HG03460 (cell line): ENCODE measurements at regions not wholly inside any gene's neighbourhood (a gene's known extent, or its start where the extent isn't known, plus 50 kb on each side); places are given as distances from the start of the nearest gene placed in this dataset.

Source experiments
- ATAC-seq: cut with Tn5 transposase; IDR thresholded peaks from one replicate; pipeline ENCODE4 v1.9.1; 2021; ENCODE audit not compliant: unreplicated experiment

DNA sequence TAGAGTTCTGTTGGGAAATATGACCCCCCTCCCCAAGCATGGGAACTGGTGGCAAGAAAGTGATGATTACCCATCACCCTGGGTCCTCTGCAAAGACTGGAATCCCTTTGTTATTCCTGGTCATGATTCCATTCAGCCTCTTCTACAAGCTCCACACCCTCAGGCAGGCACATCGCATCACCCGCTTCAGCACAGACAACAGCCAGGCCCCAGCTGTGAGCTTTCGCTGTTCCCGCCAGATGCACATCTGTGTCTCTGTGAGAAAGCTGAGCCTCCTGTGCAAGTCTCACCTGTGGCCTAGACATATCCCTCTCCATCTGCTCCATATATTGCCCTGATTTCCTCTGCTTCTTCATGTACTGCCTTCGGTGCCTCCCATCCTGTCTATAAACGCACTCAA lies 368.0 kb upstream of the RAB6C start:
- ATAC-seq, result no peak

DNA sequence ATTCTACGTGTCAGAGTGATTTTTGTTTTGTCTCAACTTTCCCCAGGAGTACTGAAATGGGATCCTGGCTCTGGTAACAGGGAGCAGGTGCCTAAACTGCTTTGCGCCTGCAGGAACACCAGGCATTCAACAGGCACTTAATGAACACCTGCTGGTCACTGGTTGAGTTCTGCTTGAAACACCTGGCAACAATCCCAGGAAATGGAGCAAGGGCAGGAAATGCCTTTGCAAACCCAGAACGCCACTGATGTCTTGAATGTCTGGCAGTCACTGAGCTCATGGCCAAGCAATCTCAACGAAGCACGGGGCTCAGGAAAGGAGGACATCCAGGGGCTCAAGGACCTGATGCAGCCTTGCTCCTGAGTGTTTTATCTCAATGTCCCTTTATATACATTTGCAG lies 360.0 kb upstream of the RAB6C start:
- no peak for ATAC-seq

DNA sequence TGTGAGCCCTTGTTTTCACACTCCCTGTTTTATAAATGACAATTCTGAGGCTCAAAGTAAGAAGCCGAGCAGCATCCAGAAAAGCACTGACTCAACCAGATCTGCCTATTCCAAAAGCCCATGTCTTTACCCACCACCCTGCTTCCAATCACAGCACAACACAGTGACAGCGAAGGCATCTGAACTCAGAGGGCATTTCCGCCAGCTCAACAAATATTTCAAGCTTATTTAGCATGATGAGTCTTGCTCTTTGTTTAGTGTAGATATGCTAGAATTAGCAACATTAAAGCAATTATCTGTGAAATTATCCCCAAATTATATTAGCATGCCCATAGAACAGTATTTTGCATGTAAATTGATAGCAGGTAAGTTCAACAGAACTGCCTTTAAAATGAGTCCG lies 359.1 kb upstream of the RAB6C start:
- ATAC-seq, result no peak

DNA sequence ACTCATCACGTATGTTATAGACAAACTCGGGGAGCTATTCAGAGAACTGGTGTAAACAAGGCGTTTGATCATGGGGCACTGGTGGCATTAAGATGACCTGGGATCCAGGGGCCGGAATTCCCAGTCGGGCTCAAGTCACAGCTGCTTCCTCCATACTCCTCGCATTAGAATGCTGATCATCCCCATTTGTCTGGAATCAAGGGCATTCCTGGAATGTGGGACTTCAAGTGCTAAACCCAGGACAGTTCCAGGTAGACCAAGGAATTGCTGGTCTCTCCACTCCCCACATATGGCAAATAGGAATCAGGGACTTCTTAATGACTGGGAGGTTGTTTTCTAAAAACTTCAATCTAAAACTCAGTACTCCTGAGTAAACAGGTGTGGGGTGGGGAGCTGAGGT lies 355.7 kb upstream of the RAB6C start:
- ATAC-seq, result no peak

DNA sequence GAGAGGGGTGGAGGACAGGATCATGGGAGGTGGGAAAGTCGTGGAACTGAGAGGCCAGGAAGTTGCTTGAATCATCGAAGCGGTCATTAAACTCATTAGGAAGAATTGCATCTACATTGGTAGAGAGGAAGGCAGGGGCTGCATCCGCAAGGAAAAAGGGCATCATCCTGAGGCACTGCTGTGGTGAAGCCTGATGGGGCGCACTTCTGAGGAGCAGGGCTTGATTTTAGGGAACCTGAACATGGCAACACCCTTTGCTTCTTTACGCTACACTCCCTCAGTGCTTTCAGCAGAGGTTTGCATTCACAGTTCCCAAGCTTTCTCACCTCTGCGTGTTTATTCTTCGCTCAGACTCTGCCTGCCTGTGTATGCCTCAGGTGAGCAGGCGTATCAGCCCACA lies 352.0 kb upstream of the RAB6C start:
- ATAC-seq, result no peak

DNA sequence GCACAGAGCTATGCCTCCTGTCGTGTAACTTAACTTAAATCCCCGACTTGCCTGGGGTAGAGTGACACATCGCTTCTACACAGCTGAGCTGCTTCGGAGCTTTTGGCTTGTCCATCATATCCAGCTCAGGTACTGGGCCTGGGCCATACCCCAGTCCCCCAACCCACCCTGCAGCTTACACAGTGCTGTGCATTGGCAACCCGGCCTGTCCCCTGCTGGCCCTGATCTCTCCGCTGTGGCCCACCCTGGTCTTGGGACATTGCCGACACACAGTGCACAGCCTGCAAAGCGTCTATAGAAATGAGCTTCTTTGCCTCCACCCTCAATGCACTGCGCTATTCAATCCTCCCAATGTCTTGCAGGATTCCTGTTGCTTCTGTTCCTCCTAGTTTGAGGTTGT lies 342.8 kb upstream of the RAB6C start:
- no peak for ATAC-seq

DNA sequence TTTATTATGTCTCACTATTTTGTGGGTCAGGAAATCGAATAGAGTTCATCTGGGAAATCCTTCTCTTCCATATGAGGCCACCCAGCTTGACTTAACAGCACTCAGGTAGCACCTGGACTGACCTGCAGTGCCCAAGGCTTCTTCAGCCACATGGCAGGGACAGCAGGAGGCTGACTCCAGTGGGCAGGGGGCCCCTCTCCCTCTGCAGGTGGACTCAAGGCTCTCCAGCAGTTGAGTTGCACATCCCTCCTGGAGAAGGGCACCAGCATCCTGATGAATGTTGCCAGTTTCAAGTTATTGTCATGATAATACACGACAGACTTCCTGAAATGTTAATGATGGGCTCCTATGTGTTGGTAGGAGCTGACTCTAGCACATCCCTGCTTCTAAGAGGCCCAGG lies 338.1 kb upstream of the RAB6C start:
- no peak for ATAC-seq

DNA sequence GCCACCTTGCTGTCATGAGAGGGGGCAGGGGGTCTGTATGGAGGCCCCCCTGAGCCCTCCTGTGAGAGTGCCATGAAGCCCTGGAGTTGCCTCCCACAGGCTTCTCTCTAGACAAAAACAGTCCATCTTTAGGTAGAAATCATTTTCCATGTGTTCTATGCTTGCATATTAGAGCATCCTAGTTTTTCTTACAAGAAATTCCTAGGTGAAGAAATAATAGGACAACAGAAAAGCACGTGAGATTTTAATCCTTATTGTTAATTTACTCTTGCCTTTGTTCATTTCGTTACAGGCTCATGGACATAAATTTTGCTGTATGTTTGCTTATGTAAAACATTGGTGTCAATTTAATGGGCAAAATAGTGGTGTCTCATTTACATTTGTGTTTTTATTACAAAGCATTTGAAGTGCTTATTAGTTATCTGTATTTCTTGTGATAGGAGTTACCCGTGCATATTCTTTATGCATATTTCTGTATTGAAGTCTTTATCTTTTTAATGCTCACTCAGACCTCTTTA lies 336.9 kb upstream of the RAB6C start:
- ATAC-seq, result no peak

DNA sequence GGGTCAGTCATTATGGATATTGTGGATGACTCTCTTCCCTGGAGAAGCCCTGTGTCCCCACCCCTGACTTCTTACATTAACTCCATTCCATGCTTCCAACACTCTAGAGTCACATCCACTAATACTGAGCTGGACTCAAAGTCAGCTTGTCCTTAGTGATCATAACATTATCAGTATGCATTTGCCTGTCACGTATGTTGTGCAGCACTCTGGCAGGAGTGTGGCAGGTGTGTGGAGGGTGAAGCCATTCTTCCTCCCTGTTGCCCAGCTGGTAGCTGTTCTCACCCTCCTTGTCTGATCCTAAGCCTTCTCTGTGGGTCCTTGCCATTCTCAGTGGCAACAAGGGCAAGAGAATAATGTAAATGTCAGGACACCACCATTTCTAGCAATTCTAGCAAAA lies 334.1 kb upstream of the RAB6C start:
- ATAC-seq, result no peak

DNA sequence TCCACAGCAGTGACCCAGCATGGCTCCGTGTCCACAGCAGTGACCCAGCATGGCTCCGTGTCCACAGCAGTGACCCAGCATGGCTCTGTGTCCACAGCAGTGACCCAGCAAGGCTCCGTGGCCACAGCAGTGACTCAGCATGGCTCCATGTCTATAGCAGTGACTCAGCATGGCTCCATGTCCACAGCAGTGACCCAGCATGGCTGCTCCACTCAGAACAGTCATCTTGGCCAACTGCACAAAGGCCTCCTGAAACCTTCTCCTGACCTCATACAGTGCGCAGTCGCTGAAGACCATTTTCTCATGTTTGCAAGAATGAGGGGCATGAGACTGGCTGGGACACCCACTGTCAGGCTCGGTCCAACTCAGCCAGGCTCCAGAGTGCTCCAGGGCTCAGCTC lies 333.4 kb upstream of the RAB6C start:
- ATAC-seq, result no peak

DNA sequence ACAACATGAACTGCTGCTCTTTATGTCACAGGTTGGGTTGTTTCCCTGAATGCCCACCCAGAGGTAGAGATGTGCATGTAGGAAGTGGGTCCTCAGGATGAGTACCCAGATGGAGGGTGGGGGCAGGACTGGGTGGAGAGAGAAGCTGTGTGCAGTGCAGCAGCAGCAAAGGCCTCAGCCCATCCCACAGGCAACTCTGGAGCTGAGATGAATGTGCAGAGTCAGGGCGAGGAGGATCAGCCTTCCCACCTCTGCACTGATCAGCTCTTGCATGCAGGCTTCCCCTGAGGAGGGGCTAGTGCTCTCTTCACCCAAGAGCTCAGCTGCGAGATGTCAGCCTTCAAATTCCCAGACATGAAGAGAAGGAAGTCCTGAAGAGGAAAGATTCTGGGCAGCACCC lies 326.2 kb upstream of the RAB6C start:
- no peak for ATAC-seq

DNA sequence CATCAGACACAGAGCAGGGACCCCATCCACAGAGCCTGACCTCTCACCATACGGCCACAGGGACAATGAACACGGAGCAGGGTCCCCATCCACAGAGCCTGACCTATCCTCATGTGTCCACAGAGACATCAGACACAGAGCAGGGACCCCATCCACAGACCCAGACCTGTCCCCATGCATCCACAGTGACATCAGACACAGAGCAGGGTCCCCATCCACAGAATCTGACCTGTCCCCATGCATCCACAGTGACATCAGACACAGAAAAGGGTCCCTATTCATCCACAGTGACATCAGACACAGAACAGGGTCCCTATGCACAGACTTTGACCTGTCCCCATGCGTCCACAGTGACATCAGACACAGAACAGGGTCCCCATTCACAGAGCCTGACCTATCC lies 325.1 kb upstream of the RAB6C start:
- no peak for ATAC-seq

DNA sequence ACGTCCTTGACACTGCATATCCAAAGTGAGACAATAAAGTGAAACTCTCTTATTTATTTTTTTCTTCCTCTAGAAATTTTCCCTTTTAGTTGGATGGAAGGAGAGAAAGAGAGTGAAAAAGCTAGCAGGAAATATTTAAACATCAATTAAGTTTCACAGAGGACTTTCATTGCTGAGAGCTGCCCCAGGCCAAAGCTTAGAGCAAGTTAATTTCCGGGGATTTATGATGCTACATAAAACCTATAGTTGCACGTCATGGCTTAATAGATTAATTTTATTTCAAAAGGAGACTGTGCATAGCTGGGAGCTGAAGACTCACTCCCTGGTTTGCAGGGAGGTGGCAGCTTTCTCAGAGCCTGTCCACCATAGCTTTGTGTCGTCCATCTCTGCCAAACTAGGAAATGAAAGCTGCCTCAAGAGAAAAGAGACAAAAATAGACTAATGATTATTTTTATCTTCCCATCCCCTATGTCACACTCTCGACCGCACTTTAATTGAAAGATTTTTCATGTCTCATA lies 323.3 kb upstream of the RAB6C start:
- no peak for ATAC-seq

DNA sequence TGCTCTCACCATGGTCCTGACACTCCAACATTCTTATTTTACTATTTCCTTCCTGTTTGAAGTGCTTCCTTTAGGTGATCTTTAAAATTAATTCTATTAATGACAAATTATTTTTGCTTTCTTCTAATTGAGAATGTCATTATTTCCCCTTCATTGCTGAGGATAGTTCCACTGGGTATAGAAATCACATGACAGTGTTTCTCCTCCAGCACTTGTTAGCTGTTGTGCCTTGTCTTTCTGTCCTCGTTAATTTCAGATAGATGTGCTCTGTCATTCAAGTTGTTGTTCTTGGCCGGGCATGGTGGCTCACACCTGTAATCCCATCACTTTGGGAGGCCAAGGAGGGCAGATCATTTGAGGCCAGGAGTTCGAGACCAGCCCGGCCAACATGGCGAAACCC lies 321.0 kb upstream of the RAB6C start:
- no peak for ATAC-seq

DNA sequence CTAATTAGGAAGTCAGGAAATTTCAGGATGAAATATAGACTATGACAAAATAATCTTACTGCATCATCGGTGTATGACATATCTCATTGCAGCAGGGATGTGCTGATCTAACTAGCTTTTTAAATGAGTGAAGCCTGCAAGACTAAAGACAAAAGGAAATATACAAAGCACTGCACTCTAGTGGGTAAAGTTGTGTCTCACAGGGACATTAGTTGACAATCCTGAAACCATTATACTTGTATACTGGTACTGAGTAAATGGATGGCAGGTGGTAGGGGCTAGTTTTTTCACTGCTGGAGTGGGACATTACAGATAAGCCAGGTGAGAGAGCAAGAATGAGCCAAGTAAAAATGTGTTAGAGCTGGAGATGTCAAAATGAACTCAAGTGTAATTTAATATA lies 317.5 kb upstream of the RAB6C start:
- no peak for ATAC-seq

DNA sequence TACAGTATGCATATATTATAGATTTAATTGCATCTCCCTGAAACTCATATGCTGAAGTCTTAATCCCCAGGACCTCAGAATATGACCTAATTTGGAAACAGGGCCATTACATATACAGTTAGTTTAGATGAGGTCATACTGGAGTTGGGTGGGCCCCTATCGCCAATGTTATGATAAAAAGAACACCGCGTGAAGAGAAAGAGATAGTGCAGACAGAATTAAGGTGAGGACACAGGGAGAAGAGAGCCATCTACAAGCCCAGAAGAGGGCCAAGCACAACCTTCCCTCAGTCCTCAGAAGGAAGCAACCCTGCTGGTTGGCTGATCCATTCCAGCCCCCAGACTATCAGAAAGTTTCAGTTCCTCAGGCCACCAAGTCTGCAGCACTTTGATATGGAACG lies 311.9 kb upstream of the RAB6C start:
- no peak for ATAC-seq

DNA sequence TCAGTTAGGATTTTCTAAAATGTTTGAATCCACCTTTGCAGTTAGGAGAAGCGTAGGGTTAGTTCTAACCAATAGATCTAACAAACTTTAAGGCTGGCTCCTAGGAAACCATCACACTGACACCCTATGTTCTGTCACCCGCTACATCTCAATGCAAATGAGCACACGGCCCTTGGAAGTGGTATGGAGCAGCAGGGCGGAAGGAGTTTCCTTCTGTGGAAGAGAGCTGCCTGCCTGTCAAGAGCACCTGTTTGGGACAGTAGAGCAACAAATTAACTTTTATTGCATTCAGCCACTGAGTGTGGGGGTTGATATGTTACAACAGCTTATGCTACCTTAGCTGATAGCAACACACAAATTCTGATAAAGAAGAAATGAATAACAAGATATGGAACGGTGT lies 306.9 kb upstream of the RAB6C start:
- no peak for ATAC-seq

DNA sequence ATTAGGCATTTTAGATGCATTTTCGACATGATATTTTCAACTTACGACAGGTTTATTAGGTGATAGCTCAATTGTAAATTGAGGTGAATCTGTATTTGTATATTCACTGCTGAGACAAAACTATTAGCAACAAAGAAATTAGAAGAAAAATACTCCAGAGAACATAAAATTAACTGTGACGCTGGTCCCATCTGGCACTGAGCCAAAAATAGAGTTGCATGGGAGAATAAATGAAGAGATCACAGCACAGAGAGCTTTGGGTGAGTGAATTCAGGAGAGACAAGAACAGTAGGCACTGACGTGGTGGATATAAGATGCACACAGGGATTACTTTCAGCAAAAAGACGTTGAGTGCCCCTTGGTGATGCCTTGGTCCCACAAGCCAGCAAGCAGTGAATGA lies 306.2 kb upstream of the RAB6C start:
- no peak for ATAC-seq

DNA sequence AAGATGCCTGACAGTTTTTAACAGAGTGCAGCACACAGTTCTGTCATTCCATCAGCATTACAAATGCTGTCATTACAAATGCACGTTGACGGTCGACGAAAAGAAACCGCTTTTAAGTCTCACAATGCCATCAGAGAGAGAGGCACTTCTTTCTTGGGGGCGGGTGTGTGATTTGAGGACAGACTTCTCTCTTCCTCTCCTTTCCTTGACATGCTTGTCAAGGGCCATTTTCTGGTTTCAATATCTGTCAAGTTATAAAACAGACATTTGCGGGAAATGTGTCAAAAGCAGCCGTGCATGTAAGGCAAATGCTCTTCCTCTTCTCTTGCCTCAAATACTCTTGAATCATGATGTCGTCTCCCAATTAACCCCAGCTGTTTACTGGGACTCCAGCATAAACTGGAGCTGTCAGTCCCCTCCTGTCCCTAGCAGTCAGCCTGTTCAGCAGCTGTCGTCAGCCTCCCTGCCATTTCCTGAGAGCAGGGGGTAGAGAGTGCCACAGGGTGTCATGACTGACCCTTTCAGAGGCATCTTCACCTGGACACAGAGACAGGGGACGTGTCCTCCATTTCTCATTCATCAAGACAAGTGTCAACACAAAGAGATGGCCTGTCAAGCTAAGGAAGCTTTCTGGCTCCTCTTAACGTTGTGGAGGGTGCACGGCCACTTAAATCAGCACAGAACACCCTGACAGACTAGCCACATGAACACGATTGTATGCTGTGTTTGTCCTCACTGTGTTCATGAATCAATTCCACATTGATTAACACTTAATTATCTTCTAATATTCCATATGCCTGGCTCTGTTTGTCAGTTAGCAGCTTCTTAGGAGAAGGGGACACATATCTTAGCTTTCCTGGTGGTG lies 305.4 kb upstream of the RAB6C start:
- peak; percentile 66 for ATAC-seq

DNA sequence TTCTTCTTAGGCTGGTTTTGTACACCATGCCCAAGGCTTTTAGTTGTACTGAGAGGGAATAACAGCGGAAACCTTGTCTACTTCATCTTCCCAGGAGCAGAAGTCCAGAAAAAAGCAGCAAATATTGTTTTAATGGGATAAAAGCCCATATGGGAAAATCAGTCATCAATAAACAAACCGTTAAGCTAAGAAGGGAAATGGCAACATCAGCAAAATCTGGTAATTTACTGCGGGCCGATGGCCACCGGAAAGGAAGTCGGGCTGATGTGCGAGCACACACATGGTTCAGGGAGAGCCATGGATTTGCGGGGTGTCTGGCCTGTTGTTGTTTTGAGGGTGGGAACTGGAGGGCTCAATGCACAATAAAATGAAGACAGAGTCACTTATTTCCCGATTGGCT lies 300.7 kb upstream of the RAB6C start:
- ATAC-seq, result no peak

DNA sequence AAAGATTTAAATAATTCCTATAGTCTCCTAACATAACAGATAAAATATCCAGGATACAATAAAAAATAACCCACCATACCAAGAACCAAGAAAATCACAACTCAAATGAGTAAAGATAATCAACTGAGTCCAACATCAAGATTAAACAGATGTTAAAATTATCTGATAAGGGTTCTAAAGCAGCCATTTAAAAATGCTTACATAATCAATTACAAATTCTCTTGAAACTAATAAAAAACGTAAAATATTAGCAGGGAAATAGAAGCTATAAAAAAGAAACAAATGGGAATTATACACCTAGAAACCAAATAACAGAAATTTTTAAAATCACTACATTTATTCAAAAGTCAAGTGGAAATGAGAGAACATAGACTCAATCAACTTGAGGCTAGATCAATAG lies 297.7 kb upstream of the RAB6C start:
- no peak for ATAC-seq

DNA sequence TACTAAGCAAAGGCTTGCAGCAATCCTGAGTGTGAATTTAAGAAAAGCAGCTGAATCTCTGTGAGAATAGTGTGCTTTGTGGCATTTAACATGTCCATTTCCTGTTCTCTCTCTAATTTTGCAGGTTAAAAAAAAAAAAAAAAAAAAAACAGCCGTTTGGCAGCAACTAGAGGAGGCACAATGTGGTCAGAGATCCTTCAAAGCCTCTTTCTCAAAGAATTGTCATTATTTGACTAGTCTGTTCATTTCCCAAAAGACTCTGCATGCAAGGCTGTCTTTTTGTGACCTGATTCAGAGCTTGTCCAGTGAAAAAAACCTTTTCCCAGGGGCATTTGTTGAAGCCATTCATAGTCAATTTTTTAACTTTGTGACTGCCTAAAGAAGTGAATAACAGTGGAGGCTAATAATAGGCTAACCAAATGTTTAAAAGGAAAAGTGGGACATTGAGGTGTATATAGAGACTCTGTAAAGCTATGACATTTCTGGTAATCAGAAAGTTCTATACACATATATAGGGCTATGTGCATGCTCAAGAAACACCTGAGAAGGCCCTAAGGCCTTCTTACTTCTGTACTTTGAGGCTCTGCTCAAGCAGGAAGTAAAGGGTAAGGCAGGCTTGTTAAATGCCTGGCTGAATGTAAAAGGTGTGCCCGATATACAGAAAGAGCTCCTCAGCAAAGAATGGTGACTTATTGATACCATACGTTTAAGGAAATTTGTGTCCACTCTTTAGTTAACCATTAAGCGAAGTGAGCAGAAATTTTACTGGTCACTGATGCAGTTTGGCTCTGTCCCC lies 289.6 kb upstream of the RAB6C start:
- ATAC-seq, result no peak
